ENCODE measurements at regions not wholly inside any gene's neighbourhood (a gene's known extent, or its start where the extent isn't known, plus 50 kb on each side); places are given as distances from the start of the nearest gene placed in this dataset.
A peak's percentile ranks its signal among the peaks of the same experiment; 100 is the strongest.
"Not testable (repeated sequence)": the region's sequence is repeated elsewhere in the genome, so short reads cannot be mapped to it uniquely, and the experiment has no call there.

DNA sequence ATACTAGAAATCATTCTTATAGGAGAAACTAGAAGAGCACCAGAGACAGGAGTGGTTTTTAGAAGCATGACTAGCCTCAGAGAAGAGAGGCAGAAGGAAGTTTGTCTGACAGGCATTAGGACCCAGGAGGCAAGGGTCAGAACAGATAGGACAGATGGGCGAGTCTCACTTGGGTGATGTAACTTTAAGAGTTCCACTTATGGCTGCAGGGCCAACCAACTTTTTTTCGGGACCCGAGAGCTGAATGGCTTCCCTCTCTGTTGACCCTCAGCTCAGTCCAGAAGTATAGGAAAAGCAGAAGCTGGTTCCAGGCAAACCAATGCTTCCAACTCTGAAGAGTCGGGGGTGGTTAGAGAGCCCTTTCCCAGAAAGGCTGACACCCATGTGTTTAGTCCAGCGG, 136.6 kb upstream of the SETMAR start:
- POLR2A ChIA-PET: no interaction called here
- TF ChIP-seq BHLHE40 (IDR thresholded peaks at IDR 0.05; ENCODE audit: low read depth, low read length): no peak
- TF ChIP-seq, protein P1, sequence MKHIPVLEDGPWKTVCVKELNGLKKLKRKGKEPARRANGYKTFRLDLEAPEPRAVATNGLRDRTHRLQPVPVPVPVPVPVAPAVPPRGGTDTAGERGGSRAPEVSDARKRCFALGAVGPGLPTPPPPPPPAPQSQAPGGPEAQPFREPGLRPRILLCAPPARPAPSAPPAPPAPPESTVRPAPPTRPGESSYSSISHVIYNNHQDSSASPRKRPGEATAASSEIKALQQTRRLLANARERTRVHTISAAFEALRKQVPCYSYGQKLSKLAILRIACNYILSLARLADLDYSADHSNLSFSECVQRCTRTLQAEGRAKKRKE (CRISPR knock-in tag; IDR thresholded peaks at IDR 0.05; ENCODE audit: low read depth): no peak
- TF ChIP-seq RARB (CRISPR knock-in tag; IDR thresholded peaks at IDR 0.05): no peak
- TF ChIP-seq, protein P2, sequence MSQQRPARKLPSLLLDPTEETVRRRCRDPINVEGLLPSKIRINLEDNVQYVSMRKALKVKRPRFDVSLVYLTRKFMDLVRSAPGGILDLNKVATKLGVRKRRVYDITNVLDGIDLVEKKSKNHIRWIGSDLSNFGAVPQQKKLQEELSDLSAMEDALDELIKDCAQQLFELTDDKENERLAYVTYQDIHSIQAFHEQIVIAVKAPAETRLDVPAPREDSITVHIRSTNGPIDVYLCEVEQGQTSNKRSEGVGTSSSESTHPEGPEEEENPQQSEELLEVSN (IDR thresholded peaks at IDR 0.05; ENCODE audit: borderline replicate concordance, low read depth): no peak
- no peak for TF ChIP-seq NR3C1 (IDR thresholded peaks at IDR 0.05)
- no peak for TF ChIP-seq TFCP2L1 (CRISPR knock-in tag; IDR thresholded peaks at IDR 0.05)
- no peak for TF ChIP-seq KDM1A (IDR thresholded peaks at IDR 0.05; ENCODE audit: low read depth)
- no peak for TF ChIP-seq GATA3 (IDR thresholded peaks at IDR 0.05; ENCODE audit: borderline replicate concordance)
- TF ChIP-seq, protein P3, sequence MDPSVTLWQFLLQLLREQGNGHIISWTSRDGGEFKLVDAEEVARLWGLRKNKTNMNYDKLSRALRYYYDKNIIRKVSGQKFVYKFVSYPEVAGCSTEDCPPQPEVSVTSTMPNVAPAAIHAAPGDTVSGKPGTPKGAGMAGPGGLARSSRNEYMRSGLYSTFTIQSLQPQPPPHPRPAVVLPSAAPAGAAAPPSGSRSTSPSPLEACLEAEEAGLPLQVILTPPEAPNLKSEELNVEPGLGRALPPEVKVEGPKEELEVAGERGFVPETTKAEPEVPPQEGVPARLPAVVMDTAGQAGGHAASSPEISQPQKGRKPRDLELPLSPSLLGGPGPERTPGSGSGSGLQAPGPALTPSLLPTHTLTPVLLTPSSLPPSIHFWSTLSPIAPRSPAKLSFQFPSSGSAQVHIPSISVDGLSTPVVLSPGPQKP (IDR thresholded peaks at IDR 0.05; ENCODE audit: low read depth, low read length): no peak
- TF ChIP-seq, protein P4, sequence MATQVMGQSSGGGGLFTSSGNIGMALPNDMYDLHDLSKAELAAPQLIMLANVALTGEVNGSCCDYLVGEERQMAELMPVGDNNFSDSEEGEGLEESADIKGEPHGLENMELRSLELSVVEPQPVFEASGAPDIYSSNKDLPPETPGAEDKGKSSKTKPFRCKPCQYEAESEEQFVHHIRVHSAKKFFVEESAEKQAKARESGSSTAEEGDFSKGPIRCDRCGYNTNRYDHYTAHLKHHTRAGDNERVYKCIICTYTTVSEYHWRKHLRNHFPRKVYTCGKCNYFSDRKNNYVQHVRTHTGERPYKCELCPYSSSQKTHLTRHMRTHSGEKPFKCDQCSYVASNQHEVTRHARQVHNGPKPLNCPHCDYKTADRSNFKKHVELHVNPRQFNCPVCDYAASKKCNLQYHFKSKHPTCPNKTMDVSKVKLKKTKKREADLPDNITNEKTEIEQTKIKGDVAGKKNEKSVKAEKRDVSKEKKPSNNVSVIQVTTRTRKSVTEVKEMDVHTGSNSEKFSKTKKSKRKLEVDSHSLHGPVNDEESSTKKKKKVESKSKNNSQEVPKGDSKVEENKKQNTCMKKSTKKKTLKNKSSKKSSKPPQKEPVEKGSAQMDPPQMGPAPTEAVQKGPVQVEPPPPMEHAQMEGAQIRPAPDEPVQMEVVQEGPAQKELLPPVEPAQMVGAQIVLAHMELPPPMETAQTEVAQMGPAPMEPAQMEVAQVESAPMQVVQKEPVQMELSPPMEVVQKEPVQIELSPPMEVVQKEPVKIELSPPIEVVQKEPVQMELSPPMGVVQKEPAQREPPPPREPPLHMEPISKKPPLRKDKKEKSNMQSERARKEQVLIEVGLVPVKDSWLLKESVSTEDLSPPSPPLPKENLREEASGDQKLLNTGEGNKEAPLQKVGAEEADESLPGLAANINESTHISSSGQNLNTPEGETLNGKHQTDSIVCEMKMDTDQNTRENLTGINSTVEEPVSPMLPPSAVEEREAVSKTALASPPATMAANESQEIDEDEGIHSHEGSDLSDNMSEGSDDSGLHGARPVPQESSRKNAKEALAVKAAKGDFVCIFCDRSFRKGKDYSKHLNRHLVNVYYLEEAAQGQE (IDR thresholded peaks at IDR 0.05): no peak
- no peak for TF ChIP-seq ESRRA (IDR thresholded peaks at IDR 0.05; ENCODE audit: borderline replicate concordance, low read length)
- no peak for TF ChIP-seq HOXB13 (CRISPR knock-in tag; IDR thresholded peaks at IDR 0.05; ENCODE audit: low read depth)
- no peak for TF ChIP-seq KDM5A (IDR thresholded peaks at IDR 0.05)
- TF ChIP-seq, protein P5, sequence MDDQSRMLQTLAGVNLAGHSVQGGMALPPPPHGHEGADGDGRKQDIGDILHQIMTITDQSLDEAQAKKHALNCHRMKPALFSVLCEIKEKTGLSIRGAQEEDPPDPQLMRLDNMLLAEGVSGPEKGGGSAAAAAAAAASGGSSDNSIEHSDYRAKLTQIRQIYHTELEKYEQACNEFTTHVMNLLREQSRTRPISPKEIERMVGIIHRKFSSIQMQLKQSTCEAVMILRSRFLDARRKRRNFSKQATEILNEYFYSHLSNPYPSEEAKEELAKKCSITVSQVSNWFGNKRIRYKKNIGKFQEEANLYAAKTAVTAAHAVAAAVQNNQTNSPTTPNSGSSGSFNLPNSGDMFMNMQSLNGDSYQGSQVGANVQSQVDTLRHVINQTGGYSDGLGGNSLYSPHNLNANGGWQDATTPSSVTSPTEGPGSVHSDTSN (IDR thresholded peaks at IDR 0.05): no peak
- no peak for TF ChIP-seq CEBPB (IDR thresholded peaks at IDR 0.05)
- no peak for TF ChIP-seq HDAC2 (IDR thresholded peaks at IDR 0.05)
- no peak for TF ChIP-seq EHMT2 (IDR thresholded peaks at IDR 0.05; ENCODE audit: low read depth)
- TF ChIP-seq ZSCAN20 (CRISPR knock-in tag; IDR thresholded peaks at IDR 0.05): no peak
- TF ChIP-seq CBX2 (IDR thresholded peaks at IDR 0.05; ENCODE audit: borderline replicate concordance, low read depth): no peak

DNA sequence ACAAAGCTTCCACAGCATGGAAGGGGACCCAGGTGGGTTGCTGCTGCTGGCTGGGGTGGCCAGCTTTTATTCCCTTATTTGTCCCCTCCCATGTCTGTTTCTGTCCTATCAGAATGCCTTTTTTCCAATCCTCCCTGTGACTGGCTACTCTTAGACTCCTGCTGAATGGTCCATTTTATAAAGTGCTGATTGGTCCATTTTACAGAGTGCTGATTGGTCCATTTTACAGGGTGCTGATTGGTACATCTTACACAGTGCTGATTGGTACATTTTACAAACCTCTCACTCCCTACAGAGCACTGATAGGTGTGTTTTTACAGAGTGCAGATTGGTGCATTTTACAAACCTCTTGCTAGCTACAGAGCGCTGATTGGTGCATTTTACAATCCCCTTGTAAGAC, 135.9 kb upstream of the SETMAR start:
- FAIRE-seq, POLR2A ChIA-PET: not testable (repeated sequence)
- CTCF ChIA-PET: interaction anchor here (1.0 kb wide), 1 partner anchor 8 kb away, joined by 3 read pairs; no protein-coding TSS in a partner anchor

More for the DNA sequence above, 136.6 kb upstream of the SETMAR start:
- H3K4me3 ChIP-seq: no peak overlapping the region
- no peak for DNase-seq (ENCODE audit: low read depth in 1 of 2, low spot score in 1 of 2)
- CTCF ChIA-PET: interaction anchor here (1.0 kb wide), 1 partner anchor 9 kb away, joined by 3 read pairs; no protein-coding TSS in a partner anchor
- no peak for FAIRE-seq
- H3K9me3 ChIP-seq: no peaks in the 10 kb centered on the region
- ATAC-seq: no peak
- no peak overlapping the region for H3K4me2 ChIP-seq
- H3K27ac ChIP-seq: no peak overlapping the region
- 3% methylated on average over 5 of the region's 5 CpGs for WGBS (ENCODE audit: missing lambda C conversion rate)
- H3K4me1 ChIP-seq: no peaks in the 10 kb centered on the region

More for the DNA sequence above, 135.9 kb upstream of the SETMAR start:
- peak; percentile 71 for TF ChIP-seq MAFK (IDR thresholded peaks at IDR 0.05; ENCODE audit: partially characterized antibody)
- WGBS (ENCODE audit: missing lambda C conversion rate): 10% methylated on average over 1 of the region's 1 CpG
- not testable (repeated sequence) for H3K27ac ChIP-seq; H3K9me3 ChIP-seq; H3K4me2 ChIP-seq; H3K4me1 ChIP-seq; DNase-seq (ENCODE audit: low read depth in 1 of 2, low spot score in 1 of 2); ATAC-seq; H3K4me3 ChIP-seq

Measured in A549 (cell line).